ENCODE measurements at regions not wholly inside any gene's neighbourhood (a gene's known extent, or its start where the extent isn't known, plus 50 kb on each side); places are given as distances from the start of the nearest gene placed in this dataset.
"Not testable (repeated sequence)": the region's sequence is repeated elsewhere in the genome, so short reads cannot be mapped to it uniquely, and the experiment has no call there.

GRCh38 chr18:35880788-35881455 is 91.6 kb upstream of the RMP24 start:
- DNase-seq, result no peak

DNA sequence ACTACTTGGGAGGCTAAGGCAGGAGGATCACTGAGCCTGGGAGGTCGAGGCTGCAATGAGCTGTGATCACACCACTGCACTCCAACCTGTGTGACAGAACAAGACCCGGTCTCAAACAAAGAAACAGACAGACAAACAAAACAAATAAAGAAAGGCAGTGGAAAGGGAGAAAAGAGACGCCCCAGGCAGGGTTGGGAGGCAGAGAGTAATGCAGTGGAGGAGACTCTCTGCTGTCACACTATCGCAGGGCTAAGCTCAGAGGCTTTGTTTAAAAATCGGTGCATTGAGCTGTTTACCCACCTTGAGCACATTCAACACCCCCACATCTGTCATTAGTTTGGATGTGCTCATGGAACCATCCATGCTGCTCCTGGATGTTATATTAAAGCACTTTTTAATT is 84.2 kb upstream of the RMP24 start:
- DNase-seq, result no peak

- DNase-seq, result no peak
Measured at GRCh38 chr18:35889677-35890076, 82.8 kb upstream of the RMP24 start.

DNA sequence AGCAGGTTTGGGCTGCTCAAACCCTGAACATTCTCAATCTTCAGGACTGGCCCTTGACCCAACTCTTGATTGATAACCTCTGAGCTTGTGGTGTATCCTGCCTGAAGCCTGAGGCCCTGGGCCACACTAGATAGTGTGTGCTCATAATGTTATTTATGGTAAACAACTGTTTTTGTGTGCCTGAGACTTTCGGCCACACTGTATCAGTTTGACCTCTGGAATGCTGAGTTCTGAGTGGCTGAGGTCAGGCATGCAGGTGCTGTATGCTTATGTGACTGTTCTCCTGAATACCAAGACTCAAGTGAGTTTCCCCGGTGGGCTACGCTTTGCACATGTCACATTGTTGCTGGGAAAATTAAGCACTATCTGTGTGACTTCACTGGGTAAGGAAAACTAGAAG is 82.2 kb upstream of the RMP24 start:
- DNase-seq, result no peak

- no peak for DNase-seq
Measured at GRCh38 chr18:35892118-35892517, 80.4 kb upstream of the RMP24 start.

DNA sequence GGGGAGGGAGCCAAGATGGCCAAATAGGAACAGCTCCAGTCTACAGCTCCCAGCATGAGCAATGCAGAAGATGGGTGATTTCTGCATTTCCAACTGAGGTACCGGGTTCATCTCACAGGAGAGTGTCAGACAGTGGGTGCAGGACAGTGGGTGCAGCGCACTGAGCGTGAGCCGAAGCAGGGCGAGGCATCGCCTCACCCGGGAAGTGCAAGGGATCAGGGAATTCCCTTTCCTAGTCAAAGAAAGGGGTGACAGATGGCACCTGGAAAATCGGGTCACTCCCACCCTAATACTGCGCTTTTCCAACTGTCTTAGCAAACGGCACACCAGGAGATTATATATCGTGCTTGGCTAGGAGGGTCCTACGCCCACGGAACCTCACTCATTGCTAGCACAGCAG is 75.0 kb upstream of the RMP24 start:
- DNase-seq, result not testable (repeated sequence)

GRCh38 chr18:35904389-35905037 is 68.0 kb upstream of the RMP24 start:
- no peak for DNase-seq

DNA sequence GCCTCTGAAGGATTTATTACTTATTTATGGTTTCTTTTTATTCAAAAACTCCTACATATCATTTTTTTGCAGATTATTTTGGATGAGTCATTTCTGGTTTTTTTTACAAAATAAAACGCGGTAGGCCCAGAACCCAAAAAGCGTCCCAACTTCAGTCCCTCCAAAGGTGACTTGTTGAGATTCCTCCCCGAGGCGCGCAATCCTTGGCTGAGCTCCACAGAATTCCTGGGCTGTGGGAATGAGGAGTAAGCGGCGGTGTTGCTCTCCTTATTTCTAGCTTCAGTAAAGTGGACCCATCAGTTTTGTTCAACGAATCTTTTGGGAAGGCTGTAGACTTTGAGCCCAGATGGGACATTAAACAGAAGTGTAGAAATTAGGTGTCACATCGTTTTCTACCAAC is 67.0 kb upstream of the RMP24 start:
- DNase-seq, result no peak

DNA sequence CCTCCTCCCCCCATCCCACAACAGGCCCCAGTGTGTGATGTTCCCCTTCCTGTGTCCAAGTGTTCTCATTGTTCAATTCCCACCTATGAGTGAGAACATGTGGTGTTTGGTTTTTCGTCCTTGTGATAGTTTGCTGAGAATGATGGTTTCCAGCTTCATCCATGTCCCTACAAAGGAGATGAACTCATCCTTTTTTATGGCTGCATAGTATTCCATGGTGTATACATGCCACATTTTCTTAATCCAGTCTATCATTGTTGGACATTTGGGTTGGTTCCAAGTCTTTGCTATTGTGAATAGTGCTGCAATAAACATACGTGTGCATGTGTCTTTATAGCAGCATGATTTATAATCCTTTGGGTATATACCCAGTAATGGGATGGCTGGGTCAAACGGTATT is 66.2 kb upstream of the RMP24 start:
- DNase-seq, result not testable (repeated sequence)

DNA sequence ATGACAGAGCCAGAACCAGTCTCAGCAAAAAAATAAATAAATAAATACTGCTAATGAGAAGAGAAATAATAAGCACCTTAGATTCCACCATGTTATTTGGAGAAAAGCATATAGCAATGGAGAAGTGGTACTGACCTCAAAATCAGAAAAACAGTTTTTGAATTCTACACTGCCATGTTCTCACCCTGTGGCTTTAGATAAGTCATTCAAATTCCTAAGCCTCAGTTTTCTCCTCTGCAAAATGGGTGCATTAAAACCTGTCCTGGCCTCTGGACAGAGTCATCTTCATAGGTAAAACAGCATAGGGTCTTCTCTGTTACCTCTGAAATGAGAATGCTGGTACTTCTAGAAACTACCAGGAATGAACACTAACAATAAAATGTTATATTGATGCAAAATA is 62.2 kb upstream of the RMP24 start:
- no peak for DNase-seq

- DNase-seq, result no peak
Measured at GRCh38 chr18:35912332-35912731, 60.1 kb upstream of the RMP24 start.

GRCh38 chr18:35915056-35915455 is 57.4 kb upstream of the RMP24 start:
- DNase-seq, result no peak

GRCh38 chr18:35917043-35917442 is 55.4 kb upstream of the RMP24 start:
- DNase-seq, result no peak

GRCh38 chr18:35918564-35918963 is 53.9 kb upstream of the RMP24 start:
- DNase-seq, result no peak

DNA sequence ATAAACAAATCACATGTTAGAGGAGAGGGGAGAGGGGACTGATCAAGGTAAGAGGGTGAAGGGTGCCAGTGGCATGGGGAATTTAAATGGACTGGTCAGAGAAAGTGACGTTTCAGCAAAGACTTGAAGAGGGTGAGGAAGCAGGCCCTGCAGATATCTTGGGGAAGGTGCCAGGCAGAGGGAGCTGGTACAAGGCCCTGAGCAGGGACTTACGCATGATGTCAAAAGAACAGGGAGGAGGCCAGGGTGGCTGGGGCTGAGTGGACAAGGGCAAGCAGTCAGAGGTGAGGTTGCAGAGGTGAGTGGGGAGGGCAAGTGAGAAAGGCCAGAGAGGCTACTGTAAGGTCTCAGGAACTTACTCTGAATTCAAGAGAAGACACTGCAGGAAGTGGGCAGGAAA is 53.3 kb upstream of the RMP24 start:
- DNase-seq, result no peak

DNA sequence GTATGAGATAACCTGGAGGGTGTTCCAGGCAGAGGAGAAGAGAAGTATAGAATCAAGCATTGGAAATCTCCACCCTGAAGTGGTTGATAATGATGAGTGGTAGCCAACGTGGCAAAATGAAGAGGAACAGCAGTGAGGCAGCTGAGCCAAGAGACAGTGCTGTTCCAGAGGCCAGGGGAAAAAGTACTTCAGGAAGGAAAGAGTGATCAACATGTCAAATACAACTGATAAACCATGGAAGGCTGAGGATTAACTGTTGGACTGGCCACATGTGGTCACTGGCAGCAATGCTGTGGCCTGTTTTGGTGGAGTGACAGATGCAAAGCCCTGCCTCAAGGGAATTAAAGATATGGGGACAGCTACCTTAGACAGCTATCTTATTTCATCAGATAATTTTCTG is 51.9 kb upstream of the RMP24 start:
- no peak for DNase-seq
